ENCODE measurements at regions not wholly inside any gene's neighbourhood (a gene's known extent, or its start where the extent isn't known, plus 50 kb on each side); places are given as distances from the start of the nearest gene placed in this dataset.

- Histone ChIP-seq H2AFZ (no peak overlapping the region), H3K9me2 (replicated peaks; ENCODE audit: insufficient read depth) (no peaks in the 10 kb centered on the region), H3K27me3 (no peaks in the 10 kb centered on the region), H3K4me3 (no peak overlapping the region), H3K27ac (no peak overlapping the region), H4K20me1 (ENCODE audit: insufficient read depth, poor library complexity, severe bottlenecking) (no peaks in the 10 kb centered on the region), H3K79me2 (no peaks in the 10 kb centered on the region), H3K4me2 (no peak overlapping the region), H3K4me1 (ENCODE audit: insufficient read depth) (no peaks in the 10 kb centered on the region), H3K36me3 (replicated peaks; ENCODE audit: insufficient read depth, low read depth) (no peaks in the 10 kb centered on the region), H3K9me3 (ENCODE audit: low read depth) (no peaks in the 10 kb centered on the region)
- no peak for DNase-seq (ENCODE audit: low spot score)
- TF ChIP-seq EZH2phosphoT487 (IDR thresholded peaks at IDR 0.05; ENCODE audit: low read depth, severe bottlenecking, unreplicated experiment): no peak
- TF ChIP-seq CTCF (IDR thresholded peaks at IDR 0.05; ENCODE audit: poor library complexity): no peak
- no peak for TF ChIP-seq EZH2 (IDR thresholded peaks at IDR 0.05; ENCODE audit: borderline replicate concordance)
These were observed 87.3 kb upstream of the PCSK1 start for GRCh38 chr5:96520345-96520744.

GRCh38 chr5:96522635-96523355 is 89.7 kb upstream of the PCSK1 start:
- DNase-seq (ENCODE audit: low spot score): no peak
- Histone ChIP-seq H3K36me3 (replicated peaks; ENCODE audit: insufficient read depth, low read depth) (no peaks in the 10 kb centered on the region), H3K79me2 (no peaks in the 10 kb centered on the region), H3K9me2 (replicated peaks; ENCODE audit: insufficient read depth) (no peaks in the 10 kb centered on the region), H3K4me3 (no peak overlapping the region), H3K27ac (no peak overlapping the region), H3K27me3 (no peaks in the 10 kb centered on the region), H3K4me2 (no peak overlapping the region), H2AFZ (no peak overlapping the region), H3K9me3 (ENCODE audit: low read depth) (no peaks in the 10 kb centered on the region), H3K4me1 (ENCODE audit: insufficient read depth) (no peaks in the 10 kb centered on the region), H4K20me1 (ENCODE audit: insufficient read depth, poor library complexity, severe bottlenecking) (no peaks in the 10 kb centered on the region)
- TF ChIP-seq CTCF (IDR thresholded peaks at IDR 0.05; ENCODE audit: poor library complexity) (no peak), EZH2 (IDR thresholded peaks at IDR 0.05; ENCODE audit: borderline replicate concordance) (no peak), EZH2phosphoT487 (IDR thresholded peaks at IDR 0.05; ENCODE audit: low read depth, severe bottlenecking, unreplicated experiment) (no peak)
- 60% methylated on average over 7 of the region's 7 CpGs for WGBS (ENCODE audit: low lambda C conversion rate, missing lambda C conversion rate)

GRCh38 chr5:96527768-96528661 is 95.0 kb upstream of the PCSK1 start:
- WGBS (ENCODE audit: low lambda C conversion rate, missing lambda C conversion rate): 96% methylated on average over 1 of the region's 1 CpG
- Histone ChIP-seq H3K36me3 (replicated peaks; ENCODE audit: insufficient read depth, low read depth) (no peaks in the 10 kb centered on the region), H3K4me2 (no peak overlapping the region)

More at GRCh38 chr5:96527768-96528661, 95.0 kb upstream of the PCSK1 start:
- Histone ChIP-seq H4K20me1 (ENCODE audit: insufficient read depth, poor library complexity, severe bottlenecking) (no peaks in the 10 kb centered on the region), H3K27ac (no peak overlapping the region), H3K79me2 (no peaks in the 10 kb centered on the region), H3K27me3 (no peaks in the 10 kb centered on the region), H3K4me1 (ENCODE audit: insufficient read depth) (no peaks in the 10 kb centered on the region), H3K9me3 (ENCODE audit: low read depth) (no peaks in the 10 kb centered on the region), H3K9me2 (replicated peaks; ENCODE audit: insufficient read depth) (no peaks in the 10 kb centered on the region), H2AFZ (no peak overlapping the region), H3K4me3 (no peak overlapping the region)
- TF ChIP-seq EZH2 (IDR thresholded peaks at IDR 0.05; ENCODE audit: borderline replicate concordance) (no peak), EZH2phosphoT487 (IDR thresholded peaks at IDR 0.05; ENCODE audit: low read depth, severe bottlenecking, unreplicated experiment) (no peak)
- no peak for DNase-seq (ENCODE audit: low spot score)
